GM10266 (cell line): ENCODE measurements at regions not wholly inside any gene's neighbourhood (a gene's known extent, or its start where the extent isn't known, plus 50 kb on each side); places are given as distances from the start of the nearest gene placed in this dataset.

Experiments used
- DNase-seq: peaks from one replicate; pipeline ENCODE4 v3.0.0; 2012; ENCODE audit errors: extremely low spot score
- TF ChIP-seq, protein P1 (sequence below): IDR thresholded peaks from 2 replicates; pipeline ENCODE4 v1.5.1; 2012; ENCODE audit warnings: mild to moderate bottlenecking, low read depth; ENCODE audit not compliant: control insufficient read depth, insufficient read depth; ENCODE audit errors: missing control alignments

DNA sequence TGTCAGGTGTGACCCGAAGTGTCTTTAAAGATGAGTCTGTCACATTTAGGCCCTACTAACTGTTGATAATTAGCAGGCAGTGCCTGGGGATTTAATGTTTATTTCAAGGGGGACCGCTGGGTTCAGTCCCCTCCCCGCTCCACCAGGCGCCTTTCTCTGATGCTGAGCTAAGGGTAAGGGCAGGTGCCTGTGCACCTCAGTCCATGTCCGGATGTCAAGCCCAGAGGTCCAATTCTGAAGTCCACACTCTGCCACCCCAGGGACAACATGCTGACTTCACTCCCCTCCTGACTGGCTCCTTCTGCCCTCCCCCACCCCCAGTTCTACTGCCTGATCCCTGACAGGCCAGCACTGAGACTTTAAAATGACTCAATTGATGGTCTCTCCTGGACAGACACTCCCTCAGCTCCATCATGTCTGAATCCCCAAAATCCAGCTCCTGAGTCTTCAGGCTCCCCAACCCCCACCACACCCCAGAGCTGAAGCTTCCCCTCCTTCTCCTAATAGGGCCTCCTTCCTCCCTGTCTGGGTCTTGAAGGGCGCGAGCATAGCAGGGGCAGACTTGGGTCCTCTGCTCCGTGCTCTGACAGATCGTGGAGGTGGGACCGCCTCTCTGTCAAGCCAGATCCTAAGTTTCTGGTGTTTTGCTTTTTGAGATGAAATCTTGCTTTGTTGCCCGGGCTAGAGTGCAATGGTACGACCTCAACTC is 49.8 kb upstream of the ANO1 start:
- DNase-seq = no peak
- TF ChIP-seq, protein P1, sequence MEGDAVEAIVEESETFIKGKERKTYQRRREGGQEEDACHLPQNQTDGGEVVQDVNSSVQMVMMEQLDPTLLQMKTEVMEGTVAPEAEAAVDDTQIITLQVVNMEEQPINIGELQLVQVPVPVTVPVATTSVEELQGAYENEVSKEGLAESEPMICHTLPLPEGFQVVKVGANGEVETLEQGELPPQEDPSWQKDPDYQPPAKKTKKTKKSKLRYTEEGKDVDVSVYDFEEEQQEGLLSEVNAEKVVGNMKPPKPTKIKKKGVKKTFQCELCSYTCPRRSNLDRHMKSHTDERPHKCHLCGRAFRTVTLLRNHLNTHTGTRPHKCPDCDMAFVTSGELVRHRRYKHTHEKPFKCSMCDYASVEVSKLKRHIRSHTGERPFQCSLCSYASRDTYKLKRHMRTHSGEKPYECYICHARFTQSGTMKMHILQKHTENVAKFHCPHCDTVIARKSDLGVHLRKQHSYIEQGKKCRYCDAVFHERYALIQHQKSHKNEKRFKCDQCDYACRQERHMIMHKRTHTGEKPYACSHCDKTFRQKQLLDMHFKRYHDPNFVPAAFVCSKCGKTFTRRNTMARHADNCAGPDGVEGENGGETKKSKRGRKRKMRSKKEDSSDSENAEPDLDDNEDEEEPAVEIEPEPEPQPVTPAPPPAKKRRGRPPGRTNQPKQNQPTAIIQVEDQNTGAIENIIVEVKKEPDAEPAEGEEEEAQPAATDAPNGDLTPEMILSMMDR = no peak
